ENCODE measurements at regions not wholly inside any gene's neighbourhood (a gene's known extent, or its start where the extent isn't known, plus 50 kb on each side); places are given as distances from the start of the nearest gene placed in this dataset.

DNA sequence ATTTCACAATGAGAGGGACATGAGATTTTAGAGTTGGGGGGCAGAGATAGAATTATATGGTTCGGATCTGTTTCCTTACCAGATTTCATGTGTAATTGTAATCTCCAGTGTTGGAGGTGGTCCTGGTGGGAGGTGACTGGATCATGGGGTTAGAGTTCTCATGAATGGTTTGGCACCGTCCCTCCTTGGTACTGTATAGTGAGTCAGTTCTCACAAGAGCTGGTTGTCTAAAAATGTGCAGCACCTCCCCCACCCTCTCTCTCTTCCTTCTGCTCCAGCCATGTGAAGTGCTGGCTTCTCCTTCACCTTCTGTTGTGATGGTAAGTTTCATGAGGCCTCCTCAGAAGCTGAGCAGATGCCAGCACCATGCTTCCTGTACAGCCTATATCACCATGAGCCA is 138.1 kb downstream of the SCG2 start:
- intact Hi-C loops (cut with DNase I): no loop called here
- TF ChIP-seq POLR2A (IDR thresholded peaks at IDR 0.05): no peak
- TF ChIP-seq EP300 (IDR thresholded peaks at IDR 0.05): no peak
- TF ChIP-seq, protein P1, sequence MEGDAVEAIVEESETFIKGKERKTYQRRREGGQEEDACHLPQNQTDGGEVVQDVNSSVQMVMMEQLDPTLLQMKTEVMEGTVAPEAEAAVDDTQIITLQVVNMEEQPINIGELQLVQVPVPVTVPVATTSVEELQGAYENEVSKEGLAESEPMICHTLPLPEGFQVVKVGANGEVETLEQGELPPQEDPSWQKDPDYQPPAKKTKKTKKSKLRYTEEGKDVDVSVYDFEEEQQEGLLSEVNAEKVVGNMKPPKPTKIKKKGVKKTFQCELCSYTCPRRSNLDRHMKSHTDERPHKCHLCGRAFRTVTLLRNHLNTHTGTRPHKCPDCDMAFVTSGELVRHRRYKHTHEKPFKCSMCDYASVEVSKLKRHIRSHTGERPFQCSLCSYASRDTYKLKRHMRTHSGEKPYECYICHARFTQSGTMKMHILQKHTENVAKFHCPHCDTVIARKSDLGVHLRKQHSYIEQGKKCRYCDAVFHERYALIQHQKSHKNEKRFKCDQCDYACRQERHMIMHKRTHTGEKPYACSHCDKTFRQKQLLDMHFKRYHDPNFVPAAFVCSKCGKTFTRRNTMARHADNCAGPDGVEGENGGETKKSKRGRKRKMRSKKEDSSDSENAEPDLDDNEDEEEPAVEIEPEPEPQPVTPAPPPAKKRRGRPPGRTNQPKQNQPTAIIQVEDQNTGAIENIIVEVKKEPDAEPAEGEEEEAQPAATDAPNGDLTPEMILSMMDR (IDR thresholded peaks at IDR 0.05): no peak
- TF ChIP-seq POLR2AphosphoS5 (IDR thresholded peaks at IDR 0.05): no peak
- no peaks in the 10 kb centered on the region for H3K36me3 ChIP-seq
- H3K9me3 ChIP-seq: no peaks in the 10 kb centered on the region
- no peak for DNase-seq
- H3K27ac ChIP-seq: no peak overlapping the region
- WGBS, 2 donors: 85 to 90% methylated on average over 2 of the region's 2 CpGs
- H3K4me3 ChIP-seq: no peak overlapping the region
- peaks cover 0 to 13% (median 5%) of the 10 kb centered on the region in 4 donors for H3K4me1 ChIP-seq
- H3K27me3 ChIP-seq: no peaks in the 10 kb centered on the region

GRCh38 chr2:223465793-223466192 is 136.4 kb downstream of the SCG2 start:
- Histone ChIP-seq H3K36me3 (no peaks in the 10 kb centered on the region), H3K9me3 (no peaks in the 10 kb centered on the region), H3K4me1 (peaks cover 0 to 28% (median 21%) of the 10 kb centered on the region in 4 donors), H3K4me3 (no peak overlapping the region), H3K27ac (peak overlapping the region in 2 of 4 donors; percentile 26 to 36), H3K27me3 (no peaks in the 10 kb centered on the region)
- intact Hi-C loops (cut with DNase I): no loop called here
- TF ChIP-seq POLR2A (IDR thresholded peaks at IDR 0.05): no peak
- TF ChIP-seq EP300 (IDR thresholded peaks at IDR 0.05): peak in 1 of 4 donors; percentile 34
- TF ChIP-seq, protein P1 (IDR thresholded peaks at IDR 0.05): no peak
- peak; percentile 29 to 82 (median 58) for TF ChIP-seq POLR2AphosphoS5 (IDR thresholded peaks at IDR 0.05)
- DNase-seq: peak; percentile 89
- 71 to 76% methylated on average over 2 of the region's 2 CpGs for WGBS, 2 donors

GRCh38 chr2:223467196-223467595 is 135.0 kb downstream of the SCG2 start:
- no peak for DNase-seq
- TF ChIP-seq EP300 (IDR thresholded peaks at IDR 0.05) (no peak), POLR2A (IDR thresholded peaks at IDR 0.05) (no peak), POLR2AphosphoS5 (IDR thresholded peaks at IDR 0.05) (no peak)
- TF ChIP-seq, protein P1 (IDR thresholded peaks at IDR 0.05): no peak
- Histone ChIP-seq H3K36me3 (no peaks in the 10 kb centered on the region), H3K27me3 (no peaks in the 10 kb centered on the region), H3K4me3 (no peak overlapping the region), H3K27ac (no peak overlapping the region), H3K4me1 (peaks cover 0 to 32% (median 25%) of the 10 kb centered on the region in 4 donors), H3K9me3 (no peaks in the 10 kb centered on the region)
- WGBS, 2 donors: 44 to 73% methylated on average over 2 of the region's 2 CpGs
- intact Hi-C loops (cut with DNase I): no loop called here

GRCh38 chr2:223469270-223470046 is 132.7 kb downstream of the SCG2 start:
- Histone ChIP-seq H3K36me3 (no peaks in the 10 kb centered on the region), H3K27ac (peak overlapping the region in 2 of 4 donors; percentile 29 to 57)
- WGBS, 2 donors: 70 to 71% methylated on average over 6 of the region's 6 CpGs

GRCh38 chr2:223470602-223471001 is 131.6 kb downstream of the SCG2 start:
- intact Hi-C loops (cut with DNase I): loop anchor here (10.0 kb wide), 1 partner anchor 496 kb away; no protein-coding TSS in a partner anchor
- TF ChIP-seq POLR2A (IDR thresholded peaks at IDR 0.05) (no peak), POLR2AphosphoS5 (IDR thresholded peaks at IDR 0.05) (peak in 1 of 4 donors; percentile 7)
- Histone ChIP-seq H3K9me3 (no peaks in the 10 kb centered on the region), H3K4me3 (no peak overlapping the region), H3K36me3 (no peaks in the 10 kb centered on the region), H3K27me3 (no peaks in the 10 kb centered on the region), H3K27ac (peak overlapping the region in 1 of 4 donors; percentile 57), H3K4me1 (peaks cover 0 to 30% (median 25%) of the 10 kb centered on the region in 4 donors)
- WGBS, 2 donors: 42 to 57% methylated on average over 2 of the region's 2 CpGs
- DNase-seq: no peak

More at GRCh38 chr2:223469270-223470046, 132.7 kb downstream of the SCG2 start:
- intact Hi-C loops (cut with DNase I): loop anchor here (10.0 kb wide), 1 partner anchor 495 kb away; no protein-coding TSS in a partner anchor
- TF ChIP-seq EP300 (IDR thresholded peaks at IDR 0.05): no peak
- peak in 3 of 4 donors; percentile 21 to 60 (median 37) for TF ChIP-seq POLR2AphosphoS5 (IDR thresholded peaks at IDR 0.05)
- no peaks in the 10 kb centered on the region for H3K27me3 ChIP-seq
- peak; percentile 78 for DNase-seq
- H3K4me3 ChIP-seq: no peak overlapping the region
- H3K4me1 ChIP-seq: peaks cover 0 to 32% (median 25%) of the 10 kb centered on the region in 4 donors
- H3K9me3 ChIP-seq: no peaks in the 10 kb centered on the region
